Thyroid gland (tissue), 4 donors: ENCODE measurements at regions not wholly inside any gene's neighbourhood (a gene's known extent, or its start where the extent isn't known, plus 50 kb on each side); places are given as distances from the start of the nearest gene placed in this dataset.

Experiments used
- POLR2A ChIP-seq, 2 donors: fragments of 450-650 bp; IDR thresholded peaks; one replicate each; pipeline ENCODE4 v1.6.1; 2017; ENCODE audit warnings: antibody characterized with exemption in 2 of 2, mild to moderate bottlenecking in 2 of 2, moderate library complexity in 1 of 2
- TF ChIP-seq, protein P1 (sequence below), 6 experiments: fragments of 200-600 bp in 3 of 6; fragments of 450-650 bp in 3 of 6; sonication (generic) in 3 of 6; IDR thresholded peaks; one replicate each; pipeline ENCODE4 v1.5.1; 2016 to 2019; ENCODE audit warnings: antibody characterized with exemption in 6 of 6, mild to moderate bottlenecking in 2 of 6, inconsistent platforms in 1 of 6, moderate library complexity in 1 of 6

DNA sequence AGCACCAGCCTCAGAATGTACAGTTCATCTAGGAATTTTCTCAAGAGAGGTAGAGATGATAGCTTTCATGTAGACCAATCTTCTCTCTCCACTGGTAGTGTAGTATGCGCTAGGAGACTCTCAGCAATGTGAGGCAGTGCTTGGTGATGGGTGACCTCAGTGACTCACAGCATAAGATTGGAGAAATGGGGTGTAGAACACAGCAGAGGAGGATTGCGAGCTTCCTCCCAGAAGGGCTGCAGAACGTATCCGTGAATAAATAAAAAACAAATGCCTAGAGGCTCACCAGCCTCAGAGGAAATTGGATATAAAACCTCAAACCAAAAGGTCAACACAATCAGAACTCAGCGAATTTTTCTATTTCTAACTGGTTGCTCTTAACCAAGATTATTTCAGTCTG is 182.9 kb upstream of the RXFP2 start:
- TF ChIP-seq, protein P1, sequence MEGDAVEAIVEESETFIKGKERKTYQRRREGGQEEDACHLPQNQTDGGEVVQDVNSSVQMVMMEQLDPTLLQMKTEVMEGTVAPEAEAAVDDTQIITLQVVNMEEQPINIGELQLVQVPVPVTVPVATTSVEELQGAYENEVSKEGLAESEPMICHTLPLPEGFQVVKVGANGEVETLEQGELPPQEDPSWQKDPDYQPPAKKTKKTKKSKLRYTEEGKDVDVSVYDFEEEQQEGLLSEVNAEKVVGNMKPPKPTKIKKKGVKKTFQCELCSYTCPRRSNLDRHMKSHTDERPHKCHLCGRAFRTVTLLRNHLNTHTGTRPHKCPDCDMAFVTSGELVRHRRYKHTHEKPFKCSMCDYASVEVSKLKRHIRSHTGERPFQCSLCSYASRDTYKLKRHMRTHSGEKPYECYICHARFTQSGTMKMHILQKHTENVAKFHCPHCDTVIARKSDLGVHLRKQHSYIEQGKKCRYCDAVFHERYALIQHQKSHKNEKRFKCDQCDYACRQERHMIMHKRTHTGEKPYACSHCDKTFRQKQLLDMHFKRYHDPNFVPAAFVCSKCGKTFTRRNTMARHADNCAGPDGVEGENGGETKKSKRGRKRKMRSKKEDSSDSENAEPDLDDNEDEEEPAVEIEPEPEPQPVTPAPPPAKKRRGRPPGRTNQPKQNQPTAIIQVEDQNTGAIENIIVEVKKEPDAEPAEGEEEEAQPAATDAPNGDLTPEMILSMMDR (IDR thresholded peaks at IDR 0.05), result no peak
- TF ChIP-seq POLR2A (IDR thresholded peaks at IDR 0.05), result no peak
